GM13976 (cell line): ENCODE measurements at regions not wholly inside any gene's neighbourhood (a gene's known extent, or its start where the extent isn't known, plus 50 kb on each side); places are given as distances from the start of the nearest gene placed in this dataset.

ENCODE experiments used
- DNase-seq: peaks from one replicate; pipeline ENCODE4 v3.0.0; 2012; ENCODE audit warnings: low spot score
- in situ Hi-C: fragments of 300-500 bp; cut with MboI; formaldehyde crosslinking; loops from one replicate; pipeline ENCODE4 v1.12.0; 2022; ENCODE audit warnings: low sequenced_read_pairs, mixed read lengths, inconsistent platforms; ENCODE audit not compliant: unreplicated experiment
- TF ChIP-seq, protein P1 (sequence below): IDR thresholded peaks from 2 replicates; pipeline ENCODE4 v1.5.1; 2012; ENCODE audit warnings: borderline replicate concordance, mild to moderate bottlenecking; ENCODE audit not compliant: insufficient read depth; ENCODE audit errors: extremely low read depth, missing control alignments, control extremely low read depth

DNA sequence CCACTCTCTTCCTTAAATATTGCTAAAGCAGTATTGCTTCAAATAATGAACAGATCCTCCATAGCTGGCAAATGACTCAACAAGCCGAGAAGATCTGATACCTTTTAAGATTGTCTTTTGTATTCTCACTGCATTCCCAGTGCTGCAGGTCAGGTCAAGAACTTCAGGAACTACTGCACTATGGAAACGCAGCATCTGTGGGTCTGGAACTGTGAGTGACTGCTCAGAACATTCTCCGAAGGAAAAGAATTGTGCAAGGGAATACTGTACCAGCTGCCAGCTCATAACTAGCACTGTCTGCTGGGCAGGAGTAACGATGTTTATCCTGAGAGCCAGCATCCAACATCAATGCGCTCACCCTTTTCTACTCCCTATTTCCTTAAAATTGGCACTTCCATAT lies 348.0 kb upstream of the SOX5 start:
- in situ Hi-C loops, result no loop called here
- TF ChIP-seq, protein P1, sequence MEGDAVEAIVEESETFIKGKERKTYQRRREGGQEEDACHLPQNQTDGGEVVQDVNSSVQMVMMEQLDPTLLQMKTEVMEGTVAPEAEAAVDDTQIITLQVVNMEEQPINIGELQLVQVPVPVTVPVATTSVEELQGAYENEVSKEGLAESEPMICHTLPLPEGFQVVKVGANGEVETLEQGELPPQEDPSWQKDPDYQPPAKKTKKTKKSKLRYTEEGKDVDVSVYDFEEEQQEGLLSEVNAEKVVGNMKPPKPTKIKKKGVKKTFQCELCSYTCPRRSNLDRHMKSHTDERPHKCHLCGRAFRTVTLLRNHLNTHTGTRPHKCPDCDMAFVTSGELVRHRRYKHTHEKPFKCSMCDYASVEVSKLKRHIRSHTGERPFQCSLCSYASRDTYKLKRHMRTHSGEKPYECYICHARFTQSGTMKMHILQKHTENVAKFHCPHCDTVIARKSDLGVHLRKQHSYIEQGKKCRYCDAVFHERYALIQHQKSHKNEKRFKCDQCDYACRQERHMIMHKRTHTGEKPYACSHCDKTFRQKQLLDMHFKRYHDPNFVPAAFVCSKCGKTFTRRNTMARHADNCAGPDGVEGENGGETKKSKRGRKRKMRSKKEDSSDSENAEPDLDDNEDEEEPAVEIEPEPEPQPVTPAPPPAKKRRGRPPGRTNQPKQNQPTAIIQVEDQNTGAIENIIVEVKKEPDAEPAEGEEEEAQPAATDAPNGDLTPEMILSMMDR, result no peak

DNA sequence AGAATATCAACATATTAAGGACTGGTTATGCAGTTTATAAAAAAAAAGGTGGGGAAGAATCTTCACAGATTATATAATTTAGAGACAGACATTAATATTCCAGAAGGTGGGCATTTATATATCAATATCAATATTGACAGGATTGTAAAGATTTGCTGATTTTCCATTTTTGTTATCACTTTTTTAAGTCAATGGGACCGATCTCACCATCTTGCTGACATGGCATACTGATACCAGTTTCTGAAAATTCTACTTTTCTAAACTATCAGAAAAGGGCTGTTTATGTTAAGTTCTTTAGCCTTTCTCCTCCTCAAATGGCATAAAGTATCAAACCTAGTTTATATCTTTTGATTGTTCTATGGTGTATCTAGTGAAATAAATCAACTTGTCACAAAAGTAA lies 344.1 kb upstream of the SOX5 start:
- no peak for DNase-seq
- in situ Hi-C loops, result no loop called here
- TF ChIP-seq, protein P1, result no peak

More for the DNA sequence above, 348.0 kb upstream of the SOX5 start:
- DNase-seq, result no peak

GRCh38 chr12:24287963-24288362 lies 338.5 kb upstream of the SOX5 start:
- DNase-seq, result no peak
- TF ChIP-seq, protein P1, result no peak
- in situ Hi-C loops, result no loop called here

DNA sequence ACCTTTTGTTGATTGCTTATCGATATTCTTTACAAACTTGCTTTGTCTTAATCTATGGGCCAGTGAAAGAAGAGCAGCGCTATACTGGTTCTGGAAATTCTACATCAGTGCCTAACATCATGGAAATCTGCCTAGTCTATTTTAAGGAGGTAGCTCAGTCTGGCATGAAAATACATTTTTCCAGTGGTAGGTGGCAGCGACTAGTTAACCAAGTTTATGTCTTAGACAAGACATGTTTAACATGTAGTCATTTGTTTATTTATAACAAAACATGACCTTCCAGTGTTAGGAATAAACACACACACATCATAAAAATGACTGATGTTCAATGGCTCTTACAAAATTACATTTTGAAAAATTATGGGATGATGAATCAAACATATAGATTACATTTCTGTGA lies 336.0 kb upstream of the SOX5 start:
- DNase-seq, result no peak
- in situ Hi-C loops, result no loop called here
- TF ChIP-seq, protein P1, result no peak

GRCh38 chr12:24281341-24281740 lies 331.9 kb upstream of the SOX5 start:
- TF ChIP-seq, protein P1, result no peak
- in situ Hi-C loops, result no loop called here
- DNase-seq, result no peak

GRCh38 chr12:24280056-24280842 lies 330.8 kb upstream of the SOX5 start:
- TF ChIP-seq, protein P1, result no peak
- in situ Hi-C loops, result no loop called here
- no peak for DNase-seq
